ENCODE measurements at regions not wholly inside any gene's neighbourhood (a gene's known extent, or its start where the extent isn't known, plus 50 kb on each side); places are given as distances from the start of the nearest gene placed in this dataset.

DNA sequence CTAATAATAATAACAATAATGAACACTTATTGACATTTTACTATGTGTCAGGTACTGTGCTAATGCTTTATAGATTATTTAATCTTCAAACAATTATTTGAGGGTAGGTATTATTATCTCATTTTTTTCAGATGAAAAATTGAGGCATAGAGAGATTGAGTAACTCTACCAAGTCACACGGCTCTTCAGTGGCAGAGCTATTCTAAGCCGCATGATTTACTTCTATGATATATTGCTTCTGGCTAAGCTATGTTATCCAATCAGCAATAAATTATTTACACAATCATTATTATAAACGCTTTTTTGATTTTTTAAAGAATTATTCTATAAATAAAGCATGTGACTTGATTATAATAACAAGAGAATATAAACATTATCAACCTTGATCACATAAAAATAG is 80.0 kb downstream of the TMEM30B start:
- TF ChIP-seq, protein P1, sequence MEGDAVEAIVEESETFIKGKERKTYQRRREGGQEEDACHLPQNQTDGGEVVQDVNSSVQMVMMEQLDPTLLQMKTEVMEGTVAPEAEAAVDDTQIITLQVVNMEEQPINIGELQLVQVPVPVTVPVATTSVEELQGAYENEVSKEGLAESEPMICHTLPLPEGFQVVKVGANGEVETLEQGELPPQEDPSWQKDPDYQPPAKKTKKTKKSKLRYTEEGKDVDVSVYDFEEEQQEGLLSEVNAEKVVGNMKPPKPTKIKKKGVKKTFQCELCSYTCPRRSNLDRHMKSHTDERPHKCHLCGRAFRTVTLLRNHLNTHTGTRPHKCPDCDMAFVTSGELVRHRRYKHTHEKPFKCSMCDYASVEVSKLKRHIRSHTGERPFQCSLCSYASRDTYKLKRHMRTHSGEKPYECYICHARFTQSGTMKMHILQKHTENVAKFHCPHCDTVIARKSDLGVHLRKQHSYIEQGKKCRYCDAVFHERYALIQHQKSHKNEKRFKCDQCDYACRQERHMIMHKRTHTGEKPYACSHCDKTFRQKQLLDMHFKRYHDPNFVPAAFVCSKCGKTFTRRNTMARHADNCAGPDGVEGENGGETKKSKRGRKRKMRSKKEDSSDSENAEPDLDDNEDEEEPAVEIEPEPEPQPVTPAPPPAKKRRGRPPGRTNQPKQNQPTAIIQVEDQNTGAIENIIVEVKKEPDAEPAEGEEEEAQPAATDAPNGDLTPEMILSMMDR (IDR thresholded peaks at IDR 0.05) = no peak
- TF ChIP-seq EP300 (IDR thresholded peaks at IDR 0.05; ENCODE audit: low read depth) = no peak
- no peak for TF ChIP-seq POLR2AphosphoS5 (IDR thresholded peaks at IDR 0.05)
- no peak for TF ChIP-seq POLR2A (IDR thresholded peaks at IDR 0.05)
